ENCODE measurements at regions not wholly inside any gene's neighbourhood (a gene's known extent, or its start where the extent isn't known, plus 50 kb on each side); places are given as distances from the start of the nearest gene placed in this dataset.
A peak's percentile ranks its signal among the peaks of the same experiment; 100 is the strongest.

GRCh38 chr2:67823726-67824125 is 239.1 kb downstream of the C1D start:
- no peak overlapping the region for H3K4me3 ChIP-seq (replicated peaks; ENCODE audit: low read depth, low read length)
- TF ChIP-seq CTCF (IDR thresholded peaks at IDR 0.05; ENCODE audit: low read length, missing control alignments), result no peak
- DNase-seq (ENCODE audit: low read depth), result no peak

- TF ChIP-seq CTCF (IDR thresholded peaks at IDR 0.05; ENCODE audit: low read length, missing control alignments), result no peak
- peak; percentile 48 for DNase-seq (ENCODE audit: low read depth)
- no peak overlapping the region for H3K4me3 ChIP-seq (replicated peaks; ENCODE audit: low read depth, low read length)
Measured at GRCh38 chr2:67824186-67824585, 238.6 kb downstream of the C1D start.

- H3K4me3 ChIP-seq (replicated peaks; ENCODE audit: low read depth, low read length), result peak overlapping the region; percentile 36
- DNase-seq (ENCODE audit: low read depth), result peak; percentile 83
- TF ChIP-seq CTCF (IDR thresholded peaks at IDR 0.05; ENCODE audit: low read length, missing control alignments), result no peak
Measured at GRCh38 chr2:67825476-67825875, 237.3 kb downstream of the C1D start.

- DNase-seq (ENCODE audit: low read depth), result no peak
- TF ChIP-seq CTCF (IDR thresholded peaks at IDR 0.05; ENCODE audit: low read length, missing control alignments), result no peak
- no peak overlapping the region for H3K4me3 ChIP-seq (replicated peaks; ENCODE audit: low read depth, low read length)
Measured at GRCh38 chr2:67828066-67828465, 234.7 kb downstream of the C1D start.

- no peak overlapping the region for H3K4me3 ChIP-seq (replicated peaks; ENCODE audit: low read depth, low read length)
- no peak for TF ChIP-seq CTCF (IDR thresholded peaks at IDR 0.05; ENCODE audit: low read length, missing control alignments)
- DNase-seq (ENCODE audit: low read depth), result no peak
Measured at GRCh38 chr2:67829470-67829869, 233.3 kb downstream of the C1D start.

- H3K4me3 ChIP-seq (replicated peaks; ENCODE audit: low read depth, low read length), result no peak overlapping the region
- DNase-seq (ENCODE audit: low read depth), result no peak
- TF ChIP-seq CTCF (IDR thresholded peaks at IDR 0.05; ENCODE audit: low read length, missing control alignments), result no peak
Measured at GRCh38 chr2:67833632-67834031, 229.2 kb downstream of the C1D start.

- H3K4me3 ChIP-seq (replicated peaks; ENCODE audit: low read depth, low read length), result no peak overlapping the region
- TF ChIP-seq CTCF (IDR thresholded peaks at IDR 0.05; ENCODE audit: low read length, missing control alignments), result no peak
- no peak for DNase-seq (ENCODE audit: low read depth)
Measured at GRCh38 chr2:67834482-67834881, 228.3 kb downstream of the C1D start.
